Left renal pelvis (tissue), 4 donors: ENCODE measurements at regions not wholly inside any gene's neighbourhood (a gene's known extent, or its start where the extent isn't known, plus 50 kb on each side); places are given as distances from the start of the nearest gene placed in this dataset.
"Not testable (repeated sequence)": the region's sequence is repeated elsewhere in the genome, so short reads cannot be mapped to it uniquely, and the experiment has no call there.

ENCODE experiments used
- DNase-seq, 4 donors: peaks; one replicate each; pipeline ENCODE4 v3.0.0-alpha.2; 2013; ENCODE audit warnings: low read depth in 4 of 4, low spot score in 3 of 4

DNA sequence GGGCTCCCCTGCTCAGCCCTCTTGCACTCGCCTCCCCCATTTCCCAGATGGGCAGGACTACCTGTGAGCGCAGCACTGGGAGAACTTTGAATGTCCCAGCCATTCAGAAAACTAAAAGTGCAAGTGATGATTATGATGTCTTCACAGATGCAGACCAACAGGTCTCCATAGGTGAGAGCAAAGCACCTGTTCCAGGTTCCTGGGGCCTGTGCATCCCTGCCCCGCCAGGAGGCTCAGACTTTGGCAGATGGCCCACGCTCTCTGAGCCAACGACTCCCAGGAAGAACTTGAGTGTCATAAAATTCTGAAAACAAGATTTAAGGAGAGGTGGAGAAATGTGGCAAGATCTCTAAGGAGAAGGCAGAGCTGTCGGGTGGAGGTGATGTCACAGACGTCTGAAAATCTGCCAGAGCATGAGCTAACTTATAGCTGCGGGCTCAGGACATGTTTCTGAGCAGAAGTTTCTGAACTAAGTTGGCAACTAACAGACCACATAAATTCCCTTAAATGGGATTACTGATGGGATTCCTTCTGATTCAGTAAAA lies 110.8 kb upstream of the IGF1R start:
- no peak for DNase-seq

DNA sequence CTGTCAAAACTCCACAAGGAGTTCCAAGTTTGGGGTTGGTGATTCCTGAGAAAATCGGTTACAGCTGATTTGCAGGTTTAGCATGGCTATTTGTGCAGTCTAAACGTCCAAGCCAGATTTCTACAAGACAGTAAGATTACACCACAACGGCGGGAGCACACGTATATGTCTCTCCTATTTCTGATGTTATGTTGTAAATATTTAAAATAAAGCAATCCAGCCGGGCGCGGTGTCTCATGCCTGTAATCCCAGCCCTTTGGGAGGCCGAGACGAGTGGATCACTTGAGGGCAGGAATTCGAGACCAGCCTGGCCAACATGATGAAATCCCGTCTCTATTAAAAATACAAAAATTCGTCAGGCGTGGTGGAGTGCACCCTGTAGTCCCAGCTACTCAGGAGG lies 106.8 kb upstream of the IGF1R start:
- no peak for DNase-seq

DNA sequence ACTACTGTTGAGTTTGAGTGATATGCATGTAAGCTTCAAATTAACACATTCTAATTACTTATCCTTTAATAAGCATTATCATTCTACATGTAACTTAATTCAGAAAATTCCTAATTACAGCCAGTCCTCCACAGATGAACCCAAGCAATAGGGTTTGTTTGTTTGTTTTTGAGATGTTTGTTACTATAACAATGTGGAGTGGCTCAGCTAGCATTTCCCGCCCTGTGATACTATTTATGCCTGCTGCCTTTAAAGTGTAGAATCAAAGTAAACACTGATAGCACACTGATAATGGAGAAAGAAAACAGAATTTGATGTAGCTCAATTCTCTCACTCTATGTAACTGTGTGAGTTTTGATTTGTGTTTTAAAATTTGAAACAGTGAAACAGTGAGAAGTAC lies 105.1 kb upstream of the IGF1R start:
- DNase-seq = no peak

DNA sequence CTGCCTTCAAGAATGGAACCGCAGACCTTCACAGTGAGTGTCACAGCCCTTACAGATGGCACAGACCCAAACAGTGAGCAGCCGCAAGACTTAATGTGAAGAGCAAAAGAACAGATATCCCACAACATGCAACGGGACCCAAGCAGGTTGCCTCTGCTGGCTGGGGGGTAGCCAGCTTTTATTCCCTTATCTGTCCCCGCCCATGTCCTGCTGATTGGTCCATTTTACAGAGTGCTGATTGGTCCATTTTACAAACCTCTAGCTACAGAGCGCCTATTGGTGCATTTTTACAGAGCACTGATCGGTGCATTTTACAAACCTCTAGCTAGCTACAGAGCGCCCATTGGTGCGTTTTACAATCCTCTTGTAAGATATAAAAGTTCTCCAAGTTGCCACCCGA lies 102.0 kb upstream of the IGF1R start:
- no peak for DNase-seq

DNA sequence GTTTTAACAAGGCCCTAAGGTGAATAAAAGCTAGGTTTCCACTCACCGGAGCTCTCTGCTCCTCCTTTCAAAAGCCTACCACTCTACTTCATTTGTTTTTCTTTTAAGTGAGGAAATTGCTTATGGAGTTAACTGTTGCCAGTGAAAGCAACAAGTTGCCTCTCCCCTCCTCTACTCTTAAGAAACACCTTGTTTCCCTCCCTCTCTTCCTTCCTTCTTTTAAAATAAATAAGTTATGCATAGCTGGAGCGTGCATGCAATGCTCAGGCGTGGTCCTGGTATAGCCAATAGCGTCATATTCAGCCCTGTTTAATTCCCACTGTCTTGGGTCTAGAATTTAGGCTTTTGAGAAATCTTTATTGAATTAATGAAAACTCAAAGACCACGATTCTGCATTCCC lies 101.1 kb upstream of the IGF1R start:
- DNase-seq = no peak

DNA sequence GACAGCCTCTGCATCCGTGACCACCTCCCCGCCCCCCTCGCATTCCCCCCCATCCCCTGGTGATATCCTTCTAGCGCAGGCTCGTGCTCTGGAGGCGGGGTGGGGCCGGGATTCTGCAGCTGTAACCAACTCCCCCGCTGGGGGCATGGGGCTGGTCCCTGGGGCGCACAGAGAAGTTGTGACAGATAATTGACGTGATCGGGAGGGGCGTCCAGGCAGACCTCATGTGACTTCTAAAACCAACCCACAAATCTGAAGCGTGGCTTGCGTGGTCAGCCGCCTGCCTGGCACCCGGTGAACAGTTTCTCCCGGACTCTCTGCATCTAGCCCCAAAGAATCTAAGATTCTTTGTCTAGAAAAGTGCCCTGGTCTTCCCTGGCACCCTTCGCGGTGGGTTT lies 100.6 kb upstream of the IGF1R start:
- no peak for DNase-seq

DNA sequence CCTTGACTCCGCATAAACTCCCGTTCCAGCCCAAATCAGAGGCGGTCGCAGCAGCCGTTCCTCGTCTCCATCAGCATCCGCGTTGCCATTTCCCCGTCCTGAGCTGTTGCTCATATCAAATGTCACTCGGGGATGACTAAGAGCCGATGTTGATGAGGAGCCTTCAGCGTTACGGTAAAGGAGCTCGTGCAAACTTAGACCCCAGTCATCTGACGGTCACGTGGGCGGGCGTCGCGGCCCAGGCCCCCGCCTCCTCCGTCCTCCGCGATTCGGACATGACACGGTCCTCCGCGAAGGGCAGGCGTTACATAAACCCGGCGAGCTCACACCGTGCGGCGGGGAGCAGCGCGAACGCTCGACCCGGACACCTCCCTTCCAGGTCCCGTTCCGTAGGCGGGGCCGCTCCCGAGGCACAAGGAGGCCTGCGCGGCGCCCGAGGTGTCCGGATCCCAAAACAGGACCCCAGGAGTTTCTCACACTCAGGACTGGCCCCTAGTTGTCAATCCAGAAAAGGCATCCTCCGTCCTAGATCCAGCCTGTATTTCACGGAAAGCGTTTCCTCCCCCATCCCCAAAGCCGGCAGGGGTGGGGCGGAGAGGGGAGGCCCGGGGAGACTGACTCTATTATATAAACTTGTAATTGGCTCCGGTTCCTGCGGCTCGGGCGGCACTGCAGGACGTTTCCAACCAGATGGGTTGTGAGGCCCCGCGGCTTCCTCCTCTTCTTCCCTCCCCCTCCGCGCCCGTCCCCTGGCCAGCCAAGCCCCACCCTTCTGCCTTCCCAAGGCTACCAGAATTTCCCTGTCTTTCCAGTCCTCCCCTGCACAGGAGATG lies 100.0 kb upstream of the IGF1R start:
- peak in 2 of 4 donors; percentile 49 to 56 for DNase-seq

DNA sequence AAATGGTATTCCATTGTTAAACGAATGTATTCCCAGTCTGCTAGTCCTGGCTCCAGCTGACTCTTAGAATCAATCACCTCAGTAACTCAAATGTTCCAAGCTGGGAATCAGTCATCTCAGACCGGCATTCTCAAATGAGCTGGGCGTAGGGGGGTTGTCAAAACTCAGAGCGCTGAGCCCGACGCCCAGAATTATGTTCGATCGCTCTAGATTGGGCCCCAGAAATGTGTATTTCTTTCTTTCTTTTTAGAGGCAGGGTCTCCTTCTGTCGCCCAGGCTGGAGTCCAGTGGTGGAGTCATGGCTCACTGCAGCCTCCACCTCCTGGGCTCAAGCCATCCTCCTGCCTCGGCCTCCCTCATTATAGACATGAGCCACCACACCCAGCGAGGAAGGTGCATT lies 99.3 kb upstream of the IGF1R start:
- no peak for DNase-seq

DNA sequence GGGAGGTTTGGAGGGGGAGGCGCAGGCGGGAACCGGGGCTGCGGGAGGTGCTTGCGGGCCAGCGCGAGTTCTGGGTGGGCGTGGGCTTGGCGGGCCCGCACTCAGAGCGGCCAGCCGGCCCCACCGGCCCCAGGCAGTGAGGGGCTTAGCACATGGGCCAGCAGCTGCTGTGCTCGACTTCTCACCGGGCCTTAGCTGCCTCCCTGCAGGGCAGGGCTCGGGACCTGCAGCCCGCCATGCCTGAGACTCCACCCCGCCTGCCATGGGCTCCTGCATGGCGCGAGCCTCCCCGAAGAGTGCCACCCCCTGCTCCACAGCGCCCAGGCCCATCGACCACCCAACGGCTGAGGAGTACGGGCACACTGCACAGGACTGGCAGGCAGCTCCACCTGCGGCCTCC lies 98.6 kb upstream of the IGF1R start:
- DNase-seq = no peak

DNA sequence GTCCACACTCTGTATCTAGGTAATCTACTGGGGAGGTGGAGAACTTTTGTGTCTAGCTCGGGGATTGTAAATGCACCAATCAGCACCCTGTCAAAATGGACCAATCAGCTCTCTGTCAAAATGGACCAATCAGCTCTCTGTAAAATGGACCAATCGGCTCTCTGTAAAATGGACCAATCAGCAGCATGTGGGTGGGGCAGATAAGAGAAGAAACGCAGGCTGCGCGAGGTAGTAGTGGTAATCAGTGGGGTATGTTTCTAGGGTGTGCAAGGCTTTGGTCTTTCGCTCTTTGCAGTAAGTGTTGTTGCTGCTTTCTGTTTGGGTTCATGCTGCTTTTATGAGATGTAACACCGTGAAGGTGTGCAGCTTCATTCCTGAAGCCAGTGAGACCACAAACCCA lies 98.0 kb upstream of the IGF1R start:
- not testable (repeated sequence) for DNase-seq

DNA sequence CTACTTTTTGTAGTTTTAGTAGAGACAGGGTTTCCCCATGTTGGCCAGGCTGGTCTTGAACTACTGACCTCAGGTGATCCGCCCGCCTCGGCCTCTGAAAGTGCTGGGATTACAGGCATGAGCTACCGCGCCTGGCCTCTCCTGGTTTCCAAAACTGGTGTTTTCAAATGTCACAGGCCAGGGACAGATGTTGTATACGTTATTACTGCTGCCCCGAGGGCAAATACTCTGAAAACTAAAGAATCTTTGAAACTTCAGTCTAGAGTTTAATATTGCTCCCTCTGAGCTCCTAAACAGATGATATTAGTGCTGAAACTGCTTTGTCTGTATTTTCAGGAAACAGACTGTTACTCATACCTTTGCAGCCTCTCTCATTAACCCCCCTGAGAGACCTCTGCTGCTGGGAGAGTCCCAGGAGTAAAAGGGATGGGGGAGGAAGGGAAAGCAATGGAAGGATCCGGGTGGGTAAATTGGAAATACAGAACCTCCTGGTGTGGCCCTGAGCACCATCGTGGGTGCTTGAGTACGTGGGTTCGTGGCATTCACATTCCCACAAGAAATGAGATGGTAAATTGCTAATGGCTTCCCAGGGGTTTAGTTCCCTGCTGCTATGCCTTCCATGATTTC lies 96.3 kb upstream of the IGF1R start:
- DNase-seq = no peak

DNA sequence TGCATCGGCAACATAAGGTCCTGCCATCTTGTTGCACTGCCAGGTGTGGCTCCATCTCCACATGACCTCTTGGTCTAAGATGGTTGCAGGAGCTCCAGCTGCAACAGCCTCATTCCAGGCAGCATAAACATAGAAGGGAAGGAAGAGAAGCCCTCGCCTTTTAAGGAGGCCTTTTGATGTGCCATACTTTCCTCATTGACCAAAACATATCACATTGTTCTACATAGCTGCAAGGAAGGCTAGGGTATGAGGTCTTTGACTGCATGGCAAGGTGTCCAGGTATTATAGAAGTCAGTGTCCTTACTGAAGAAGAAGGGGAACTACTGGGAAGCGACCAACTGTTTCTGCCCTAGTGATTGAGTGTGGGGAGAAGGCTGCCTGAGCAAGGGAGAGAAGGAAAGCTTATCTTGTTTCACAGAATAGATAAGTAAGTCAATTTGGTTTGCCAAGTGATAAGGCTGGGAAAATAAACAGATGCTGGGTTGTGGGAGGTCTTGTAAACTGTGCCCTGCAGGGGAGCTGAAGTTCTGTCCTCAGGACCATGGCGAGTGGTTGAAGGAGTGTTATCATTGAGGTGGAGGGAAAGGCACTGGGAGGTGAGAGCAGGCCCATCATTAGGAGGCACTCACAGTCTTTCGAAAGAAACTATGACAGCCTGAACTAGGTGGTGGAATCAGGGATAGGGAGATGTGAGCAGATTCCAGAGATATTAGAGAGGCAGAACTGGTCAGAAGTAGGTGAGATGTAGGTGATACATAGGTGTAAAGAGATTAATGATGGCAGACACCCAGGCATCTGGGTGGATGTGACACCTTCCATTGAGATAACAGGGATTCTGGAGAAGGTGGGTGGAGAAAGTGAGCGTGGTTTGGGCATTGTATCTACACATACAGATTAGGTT lies 93.8 kb upstream of the IGF1R start:
- no peak for DNase-seq

DNA sequence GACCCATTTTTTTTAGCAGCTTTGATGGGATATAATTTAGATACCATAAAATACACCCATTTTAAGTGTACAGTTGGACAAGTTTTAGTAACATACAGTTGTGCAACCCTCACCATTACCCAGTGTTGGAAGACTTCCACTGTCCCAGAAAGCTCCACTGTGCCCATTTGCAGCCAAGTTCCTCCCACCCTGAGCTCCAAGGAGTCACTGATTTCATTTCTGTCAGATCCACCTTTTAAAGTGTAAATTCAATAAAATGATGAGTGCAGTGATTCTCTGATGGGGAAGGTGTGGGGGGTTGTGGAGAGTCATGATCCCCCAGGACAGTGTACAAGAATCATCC lies 93.2 kb upstream of the IGF1R start:
- DNase-seq = no peak

DNA sequence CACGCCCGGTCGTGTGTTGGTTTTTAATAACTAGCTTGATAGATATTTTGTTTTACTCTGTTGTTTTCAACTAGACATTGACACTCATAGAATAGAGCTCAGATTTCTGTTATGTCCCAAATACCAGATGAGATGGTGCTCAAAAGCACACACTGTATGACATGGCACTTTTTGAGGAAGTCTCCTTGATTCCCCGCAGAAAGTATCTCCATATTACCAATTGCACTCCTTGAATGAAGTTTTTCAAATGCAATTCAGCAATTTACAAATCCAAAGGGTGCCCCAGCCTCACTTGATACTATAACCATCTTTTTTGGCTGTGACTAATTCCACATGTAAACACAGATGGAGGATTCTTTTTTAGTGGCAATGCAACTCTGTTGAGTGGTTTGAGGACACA lies 92.0 kb upstream of the IGF1R start:
- no peak for DNase-seq

DNA sequence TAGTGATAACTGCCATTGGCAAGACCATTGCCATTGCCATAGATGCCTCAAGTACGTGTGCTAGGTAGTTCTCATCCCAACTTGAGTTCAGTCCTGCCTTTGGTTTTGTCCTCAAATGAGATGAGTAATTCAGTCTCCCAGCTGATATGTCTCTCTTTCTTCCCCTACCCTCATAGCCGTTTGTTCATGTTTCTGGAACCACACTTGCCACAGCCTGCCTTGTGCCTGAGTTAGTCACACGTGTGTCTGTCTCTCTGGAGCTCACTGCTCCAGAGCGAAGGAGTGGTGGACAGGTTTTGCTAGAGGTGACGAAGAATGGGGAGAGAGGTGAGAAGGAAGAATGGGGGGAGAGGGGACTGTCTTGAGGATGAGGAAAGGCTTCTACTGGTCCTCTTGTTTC lies 88.0 kb upstream of the IGF1R start:
- no peak for DNase-seq

DNA sequence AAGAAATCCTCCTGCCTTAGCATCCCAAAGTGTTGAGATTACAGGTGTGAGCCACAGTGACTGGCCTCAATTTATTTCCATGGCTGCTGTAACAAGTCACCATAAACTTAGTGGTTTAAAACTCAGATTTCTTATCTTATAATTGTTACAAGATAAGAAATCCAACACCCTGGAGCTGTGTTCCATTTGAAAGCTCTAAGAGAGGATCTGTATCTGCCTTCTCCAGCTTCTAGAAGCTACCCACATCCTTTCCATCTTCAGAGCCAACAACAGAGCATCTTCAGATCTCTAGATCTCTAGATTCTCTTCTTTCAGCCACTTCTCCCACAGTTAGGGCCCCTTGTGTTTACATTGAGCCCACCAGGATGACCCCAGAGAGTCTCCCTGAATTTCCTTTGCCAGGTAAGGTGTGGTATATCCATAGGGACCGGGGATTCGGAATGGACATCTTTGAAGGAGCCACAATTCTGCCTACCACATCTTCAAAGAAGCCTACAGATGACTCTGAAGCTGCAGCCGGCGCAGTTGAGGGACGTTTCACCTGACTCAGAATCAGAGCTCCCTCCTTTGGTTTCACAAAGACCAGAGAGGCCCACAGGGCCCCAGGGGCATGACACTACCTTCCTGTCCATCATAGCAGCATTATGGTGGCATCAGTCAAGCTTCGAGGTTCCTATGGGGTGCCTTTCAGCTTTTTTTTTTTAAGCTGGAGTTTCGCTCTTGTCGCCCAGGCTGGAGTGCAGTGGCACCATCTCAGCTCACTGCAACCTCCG lies 87.0 kb upstream of the IGF1R start:
- DNase-seq = no peak

DNA sequence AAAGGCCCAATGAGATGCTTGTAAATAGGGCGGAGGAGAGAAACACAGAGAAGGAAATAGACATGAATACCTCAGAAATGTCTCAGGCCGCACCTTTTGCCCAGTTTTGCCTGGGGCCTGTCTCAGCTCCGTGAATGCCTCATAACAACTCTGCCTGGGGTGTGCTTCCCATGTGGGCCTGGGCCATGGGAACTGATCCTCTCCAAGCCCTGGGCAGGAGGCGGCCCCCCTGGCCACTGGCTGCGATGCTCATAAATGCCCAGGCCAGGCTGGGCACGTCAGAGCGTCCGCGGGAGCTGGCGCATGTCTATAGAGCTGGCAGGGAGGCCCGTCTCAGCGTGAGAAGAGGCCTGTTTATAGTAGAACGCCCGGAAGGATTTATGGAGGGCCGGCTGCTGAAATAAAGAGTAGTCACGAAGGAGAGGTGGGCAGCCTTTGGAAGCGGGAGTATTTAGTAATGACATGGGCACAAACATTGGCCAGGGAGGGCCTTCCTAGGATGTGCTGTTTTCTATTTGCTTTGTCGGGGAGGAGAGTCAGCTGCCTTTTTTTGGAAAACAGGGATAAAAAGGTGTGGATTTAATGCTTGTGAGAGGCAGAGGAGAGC lies 85.9 kb upstream of the IGF1R start:
- no peak for DNase-seq

DNA sequence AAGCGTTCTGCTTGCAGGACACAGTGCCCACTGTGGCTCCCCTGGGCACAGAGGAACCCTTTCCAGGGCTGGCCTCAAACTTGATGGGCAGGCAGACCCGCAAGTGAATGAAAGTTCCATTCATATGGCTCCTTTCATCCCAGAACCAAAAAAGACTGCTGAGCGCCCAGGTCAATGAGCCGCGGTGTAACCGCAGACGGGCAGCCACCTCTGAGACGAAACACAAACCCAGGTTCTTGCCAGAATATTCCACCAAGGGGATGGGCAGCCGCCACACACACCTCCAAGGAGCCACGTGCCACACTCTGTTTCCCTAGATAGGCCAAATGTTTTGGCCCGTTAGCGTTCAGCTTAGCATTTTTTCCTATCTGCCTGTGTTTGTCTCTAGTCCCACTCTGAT lies 82.8 kb upstream of the IGF1R start:
- no peak for DNase-seq

DNA sequence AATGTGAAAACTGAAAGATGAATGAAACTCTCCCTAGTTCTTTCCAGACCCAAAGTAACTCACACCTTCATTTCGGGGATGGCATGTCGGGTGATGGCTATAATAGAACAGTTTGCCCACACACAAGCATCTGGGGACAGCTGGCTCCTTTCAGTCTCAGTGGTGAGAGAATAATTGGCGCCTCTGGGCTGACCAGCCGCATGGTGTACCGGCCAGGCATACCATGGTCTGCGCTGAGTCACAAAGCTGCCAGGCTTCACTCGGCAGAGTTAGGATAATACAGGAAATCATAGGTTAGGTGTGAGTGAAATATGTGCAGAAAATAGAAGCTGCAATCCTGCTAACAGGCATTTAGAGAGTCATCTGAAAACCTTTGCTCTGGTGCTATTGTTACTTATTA lies 80.4 kb upstream of the IGF1R start:
- no peak for DNase-seq

DNA sequence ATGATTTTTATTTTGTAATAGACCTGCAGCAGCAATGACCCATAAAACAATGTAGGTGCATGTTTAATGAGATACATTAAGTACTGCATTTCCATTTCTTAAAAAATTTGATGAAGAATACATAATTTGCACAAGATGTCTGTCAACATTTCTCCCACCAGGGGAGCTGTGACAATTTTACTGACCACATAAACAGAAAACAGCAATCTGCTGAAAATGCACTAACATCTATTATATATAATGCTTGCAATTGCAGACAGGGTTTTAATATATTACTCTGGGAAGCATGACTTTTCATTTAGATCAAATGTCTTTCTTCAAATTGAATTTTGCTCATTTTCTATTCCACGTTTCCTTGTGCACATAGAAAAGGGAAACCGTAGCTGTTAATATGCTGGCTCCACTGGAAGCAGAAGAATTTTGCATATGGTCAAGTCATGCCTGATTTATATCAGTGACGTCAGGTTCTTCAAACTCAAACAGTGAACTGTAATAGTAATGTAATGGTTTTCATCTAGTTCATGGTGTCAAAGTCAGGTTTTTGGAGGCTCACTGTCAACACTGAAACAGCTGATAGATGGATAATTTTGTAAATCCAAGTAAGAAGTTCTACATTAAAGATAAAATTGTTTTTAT lies 79.8 kb upstream of the IGF1R start:
- no peak for DNase-seq
